IMR-90 (cell line): ENCODE measurements at regions not wholly inside any gene's neighbourhood (a gene's known extent, or its start where the extent isn't known, plus 50 kb on each side); places are given as distances from the start of the nearest gene placed in this dataset.

Experiments
- ATAC-seq: fragments of 200-7000 bp; cut with Tn5 transposase; 2 replicates; pipeline ENCODE4 v1.9.1; 2020; ENCODE audit warnings: low read depth, mild to moderate bottlenecking, moderate library complexity
- BruUV-seq: library from RNA; stranded (reverse); fragments of 400-500 nt; replicated peaks from 2 replicates; lab custom pipeline; 2021; lab: Mats Ljungman, UMichigan
- CTCF ChIA-PET: fragments of 300-600 bp; formaldehyde crosslinking; extraction: SDS; loops from one replicate; lab custom pipeline; 2021; ENCODE audit warnings: antibody characterized with exemption; lab: Yijun Ruan, JAX
- POLR2A ChIA-PET: fragments of 300-600 bp; sonication (Branson Sonifier 250); formaldehyde crosslinking; loops from one replicate; lab custom pipeline; 2022; ENCODE audit warnings: antibody characterized with exemption; ENCODE audit not compliant: unreplicated experiment; lab: Charles Lee
- DNase-seq: peaks from one replicate; pipeline ENCODE4 v3.0.0; 2013
- H2AFZ ChIP-seq: replicated peaks from 2 replicates; pipeline ENCODE3; 2013; ENCODE audit warnings: low read length, mild to moderate bottlenecking; ENCODE audit not compliant: poor library complexity
- H2AK5ac ChIP-seq: 2 replicates; pipeline ENCODE4 v1.6.1; 2013; ENCODE audit warnings: low read depth, low read length, inconsistent platforms
- H2AK9ac ChIP-seq: replicated peaks from 2 replicates; pipeline ENCODE3; 2013; ENCODE audit warnings: mild to moderate bottlenecking, low read depth, low read length, moderate library complexity; ENCODE audit not compliant: poor library complexity
- H2BK120ac ChIP-seq: 2 replicates; pipeline ENCODE4 v1.6.1; 2013; ENCODE audit warnings: low read depth, low read length, inconsistent platforms
- H2BK15ac ChIP-seq: 3 replicates; pipeline ENCODE4 v1.6.1; 2013; ENCODE audit warnings: low read depth, low read length, inconsistent platforms
- H2BK20ac ChIP-seq: 2 replicates; pipeline ENCODE4 v1.6.1; 2013; ENCODE audit warnings: low read depth, mild to moderate bottlenecking, inconsistent platforms, low read length, moderate library complexity
- H2BK5ac ChIP-seq: 2 replicates; pipeline ENCODE4 v1.6.1; 2013; ENCODE audit warnings: mild to moderate bottlenecking, low read depth, low read length, inconsistent platforms; ENCODE audit not compliant: poor library complexity, severe bottlenecking
- H3K14ac ChIP-seq: replicated peaks from 2 replicates; pipeline ENCODE4 v1.6.1; 2013; ENCODE audit warnings: low read depth, low read length, inconsistent platforms
- H3K18ac ChIP-seq: 2 replicates; pipeline ENCODE4 v1.6.1; 2013; ENCODE audit warnings: low read depth, low read length, control low read depth
- H3K23ac ChIP-seq: 2 replicates; pipeline ENCODE4 v1.6.1; 2013; ENCODE audit warnings: low read depth, low read length, inconsistent platforms
- H3K27ac ChIP-seq: 2 replicates; pipeline ENCODE4 v1.5.1; 2013; ENCODE audit warnings: mild to moderate bottlenecking, control low read depth, low read length; ENCODE audit not compliant: insufficient read depth
- H3K27me3 ChIP-seq: 2 replicates; pipeline ENCODE4 v1.6.1; 2013; ENCODE audit warnings: low read length; ENCODE audit not compliant: control insufficient read depth, insufficient read depth
- H3K36me3 ChIP-seq: 2 replicates; pipeline ENCODE4 v1.6.1; 2013; ENCODE audit warnings: low read length, mixed read lengths; ENCODE audit not compliant: control insufficient read depth, insufficient read depth
- H3K4ac ChIP-seq: 2 replicates; pipeline ENCODE4 v1.6.1; 2013; ENCODE audit warnings: low read depth, low read length, inconsistent platforms
- H3K4me1 ChIP-seq: 2 replicates; pipeline ENCODE4 v1.6.1; 2013; ENCODE audit warnings: low read length, mixed read lengths; ENCODE audit not compliant: control insufficient read depth, insufficient read depth
- H3K4me2 ChIP-seq: 2 replicates; pipeline ENCODE4 v1.6.1; 2013; ENCODE audit warnings: low read depth, mild to moderate bottlenecking, control low read depth, low read length, moderate library complexity
- H3K4me3 ChIP-seq: 2 replicates; pipeline ENCODE4 v1.5.1; 2013; ENCODE audit warnings: low read depth, mild to moderate bottlenecking, control low read depth, low read length, moderate library complexity; ENCODE audit not compliant: insufficient read depth
- H3K56ac ChIP-seq: 2 replicates; pipeline ENCODE4 v1.6.1; 2013; ENCODE audit warnings: low read length, inconsistent platforms; ENCODE audit not compliant: insufficient read depth; ENCODE audit errors: extremely low read depth
- H3K79me1 ChIP-seq, 2 experiments: 2 replicates each; pipeline ENCODE4 v1.6.1; 2013; ENCODE audit warnings: low read length in 2 of 2, inconsistent platforms in 1 of 2, low read depth in 1 of 2
- H3K9ac ChIP-seq: 2 replicates; pipeline ENCODE4 v1.6.1; 2013; ENCODE audit warnings: low read depth, low read length, control low read depth
- H3K9me1 ChIP-seq: 2 replicates; pipeline ENCODE4 v1.6.1; 2013; ENCODE audit warnings: low read length, inconsistent platforms; ENCODE audit not compliant: insufficient read depth
- H3K9me3 ChIP-seq: 2 replicates; pipeline ENCODE4 v1.6.1; 2013; ENCODE audit warnings: low read length; ENCODE audit not compliant: control insufficient read depth, insufficient read depth
- H4K20me1 ChIP-seq: 2 replicates; pipeline ENCODE4 v1.6.1; 2013; ENCODE audit warnings: low read length, inconsistent platforms; ENCODE audit not compliant: insufficient read depth
- H4K5ac ChIP-seq: 2 replicates; pipeline ENCODE4 v1.6.1; 2013; ENCODE audit warnings: mild to moderate bottlenecking, low read depth, low read length, control low read depth
- H4K8ac ChIP-seq, 2 experiments: 2 replicates each; pipeline ENCODE4 v1.6.1; 2013; ENCODE audit warnings: low read depth in 2 of 2, low read length in 2 of 2, control low read depth in 1 of 2, inconsistent platforms in 1 of 2
- H4K91ac ChIP-seq: 2 replicates; pipeline ENCODE4 v1.6.1; 2013; ENCODE audit warnings: low read depth, low read length, inconsistent platforms; ENCODE audit not compliant: insufficient read depth
- RCOR1 ChIP-seq: IDR thresholded peaks from 2 replicates; pipeline ENCODE4 v1.6.1; 2012; ENCODE audit warnings: mild to moderate bottlenecking, low read length, improper control_type of control experiment; ENCODE audit not compliant: insufficient replicate concordance
- SMC3 ChIP-seq: fragments of 150-350 bp; IDR thresholded peaks from 2 replicates; pipeline ENCODE4 v1.6.1; 2016; ENCODE audit warnings: low read depth, mild to moderate bottlenecking, antibody characterized with exemption, low read length, moderate library complexity
- WGBS, 2 experiments: methylation state at CpG; one replicate each; pipeline versions ENCODE4 v1.1.5 to v1.1.7; 2013; ENCODE audit warnings: missing lambda C conversion rate in 2 of 2; ENCODE audit not compliant: insufficient read length in 1 of 2; ENCODE audit errors: extremely low coverage in 2 of 2; 5-methylcytosine and 5-hydroxymethylcytosine counted together
- dilution Hi-C: fragments of 300-500 bp; cut with HindIII; formaldehyde crosslinking; loops from one replicate; pipeline ENCODE4 v1.14.3; 2018; ENCODE audit warnings: low sequenced_read_pairs; ENCODE audit not compliant: unreplicated experiment
- in situ Hi-C: fragments of 300-500 bp; cut with MboI; formaldehyde crosslinking; loops from 3 replicates; pipeline ENCODE4 v1.14.3; 2019; ENCODE audit warnings: low sequenced_read_pairs, inconsistent platforms, mixed read lengths
- intact Hi-C: fragments of 100-400 bp; cut with micrococcal nuclease; formaldehyde crosslinking; loops from 2 replicates; pipeline ENCODE4 v1.10.0; 2022

DNA sequence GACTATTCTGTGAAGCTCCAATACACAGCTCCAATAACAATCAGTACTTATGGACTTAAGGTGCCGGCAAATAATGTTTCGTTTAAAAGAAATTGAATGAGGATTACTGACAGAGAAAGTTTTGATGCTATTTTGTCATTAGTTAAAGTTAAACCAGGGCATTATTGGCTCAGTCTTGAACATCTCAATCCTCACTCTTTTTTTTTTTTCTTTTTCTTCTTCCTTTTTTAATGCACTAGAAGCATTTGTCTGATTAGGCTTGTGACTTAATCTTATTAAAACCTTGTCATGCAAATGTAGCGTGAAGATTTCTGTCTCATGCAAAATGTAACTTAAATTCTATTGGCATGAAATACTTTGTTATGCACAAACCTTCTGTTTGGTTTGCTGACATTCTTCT is 346.8 kb upstream of the ADGRL2 start:
- H2BK5ac ChIP-seq, result no peak overlapping the region
- no peak overlapping the region for H4K5ac ChIP-seq
- no peak overlapping the region for H3K56ac ChIP-seq
- no peak overlapping the region for H4K8ac ChIP-seq
- H3K4me1 ChIP-seq, result no peaks in the 10 kb centered on the region
- H3K18ac ChIP-seq, result no peak overlapping the region
- H3K36me3 ChIP-seq, result no peaks in the 10 kb centered on the region
- no peak overlapping the region for H2AK9ac ChIP-seq
- no peak overlapping the region for H4K91ac ChIP-seq
- no peak overlapping the region for H3K4me2 ChIP-seq
- ATAC-seq (no peak), DNase-seq (no peak)
- H3K79me1 ChIP-seq, result no peaks in the 10 kb centered on the region
- no CpG with 5 or more reads among the region's 3 CpGs for WGBS, 2 experiments
- H2BK120ac ChIP-seq, result no peak overlapping the region
- POLR2A ChIA-PET, result interaction anchor here (0.6 kb wide), 1 partner anchor 21 kb away, joined by 4 read pairs; no protein-coding TSS in a partner anchor
- H3K27me3 ChIP-seq, result no peaks in the 10 kb centered on the region
- H3K23ac ChIP-seq, result no peak overlapping the region
- no peak overlapping the region for H3K9ac ChIP-seq
- intact Hi-C loops, result no loop called here
- in situ Hi-C loops, result no loop called here
- BruUV-seq, result no TSS peak
- no peak overlapping the region for H2BK15ac ChIP-seq
- no peaks in the 10 kb centered on the region for H3K9me3 ChIP-seq
- TF ChIP-seq RCOR1, result no peak
- no peak for TF ChIP-seq SMC3
- no peak overlapping the region for H3K4ac ChIP-seq
- no peak overlapping the region for H2AFZ ChIP-seq
- dilution Hi-C loops, result no loop called here
- H3K14ac ChIP-seq, result no peak overlapping the region
- no peak overlapping the region for H2AK5ac ChIP-seq
- H3K9me1 ChIP-seq, result no peaks in the 10 kb centered on the region
- CTCF ChIA-PET, result interaction anchor here (0.5 kb wide), 1 partner anchor 102 kb away, joined by 3 read pairs; no protein-coding TSS in a partner anchor
- H4K20me1 ChIP-seq, result no peaks in the 10 kb centered on the region
- H3K4me3 ChIP-seq, result no peak overlapping the region
- H2BK20ac ChIP-seq, result no peak overlapping the region
- H3K27ac ChIP-seq, result no peak overlapping the region
